HG03025 (cell line): ENCODE measurements at regions not wholly inside any gene's neighbourhood (a gene's known extent, or its start where the extent isn't known, plus 50 kb on each side); places are given as distances from the start of the nearest gene placed in this dataset.

Source experiments
- ATAC-seq: cut with Tn5 transposase; IDR thresholded peaks from one replicate; pipeline ENCODE4 v1.9.1; 2021; ENCODE audit warnings: mild to moderate bottlenecking, moderate library complexity; ENCODE audit not compliant: unreplicated experiment, low FRiP score

DNA sequence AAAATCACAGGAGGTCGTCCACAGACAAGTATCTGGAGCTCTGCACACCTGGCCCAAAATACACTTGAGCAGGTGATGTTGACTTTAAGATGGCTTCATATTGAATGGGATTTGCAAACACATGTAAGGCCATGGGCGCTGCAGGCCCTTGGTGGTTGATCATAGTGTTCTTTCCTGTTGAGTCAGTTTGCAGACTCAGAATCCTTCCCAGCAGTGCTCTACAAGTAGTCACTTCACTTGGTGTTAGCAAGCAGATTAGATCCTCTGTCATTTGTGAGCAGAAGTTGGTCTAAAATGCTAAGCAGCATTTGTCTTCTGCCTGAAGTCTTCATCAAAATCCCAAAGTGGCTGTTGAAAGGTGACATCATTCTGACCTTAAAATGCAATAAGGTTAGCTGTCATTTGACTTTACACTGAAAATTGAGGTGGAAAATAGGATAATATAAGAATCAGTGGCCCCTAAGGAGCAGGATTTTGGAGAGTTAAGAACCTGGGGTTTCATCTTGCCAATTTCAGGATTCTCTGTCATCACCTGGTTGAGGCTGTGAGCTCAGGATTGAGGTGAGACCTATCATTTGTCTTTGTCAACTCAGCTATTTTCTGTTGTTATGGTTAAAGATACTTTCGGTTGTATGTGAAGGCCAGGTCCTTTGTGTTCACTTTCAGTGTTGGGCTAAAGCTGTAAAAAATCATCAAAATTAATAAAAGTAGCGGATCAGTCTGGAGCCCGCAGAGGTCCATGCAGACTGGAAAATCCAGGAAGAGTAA is 114.5 kb downstream of the LRRC70 start:
- ATAC-seq, result no peak

DNA sequence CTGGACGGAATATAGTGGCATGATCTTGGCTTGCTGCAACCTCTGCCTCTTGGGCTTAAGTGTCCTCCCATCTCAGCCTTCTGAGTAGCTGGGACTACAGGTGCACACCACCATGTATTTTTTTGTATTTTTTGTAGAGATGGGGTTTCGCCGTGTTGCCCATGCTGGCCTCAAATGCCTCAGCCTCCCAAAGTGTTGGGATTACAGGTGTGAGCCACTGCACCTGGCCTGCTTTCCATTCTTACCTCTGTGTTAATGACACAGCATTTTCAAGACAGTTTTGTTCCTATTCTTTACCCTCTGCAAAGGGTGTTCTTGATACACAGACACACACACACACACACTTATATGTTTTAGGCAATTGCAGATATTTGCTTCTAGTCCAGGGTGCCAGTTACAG is 113.3 kb downstream of the LRRC70 start:
- no peak for ATAC-seq

DNA sequence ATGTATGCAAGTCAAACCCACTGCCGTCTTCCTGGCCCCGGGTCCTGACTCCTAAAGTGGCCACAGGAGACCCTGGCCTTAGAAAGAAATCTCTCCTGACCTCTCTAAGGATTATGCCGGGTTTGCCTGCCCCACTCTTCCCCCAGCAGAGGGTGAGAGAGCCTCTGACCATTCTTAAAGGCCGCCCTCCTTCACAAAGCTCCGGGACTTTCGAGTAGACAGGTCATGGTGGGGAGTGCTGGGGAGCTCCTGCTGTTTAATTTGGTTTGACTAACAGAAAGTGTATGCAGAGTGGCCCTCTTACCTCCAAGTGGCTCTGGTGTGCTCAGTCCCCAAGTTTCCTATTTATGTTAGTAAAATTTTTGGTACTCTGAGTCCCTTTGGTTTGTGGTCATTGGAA is 111.8 kb downstream of the LRRC70 start:
- no peak for ATAC-seq

GRCh38 chr5:62689599-62690368 is 111.2 kb downstream of the LRRC70 start:
- no peak for ATAC-seq

- no peak for ATAC-seq
Measured at GRCh38 chr5:62686692-62687091, 108.1 kb downstream of the LRRC70 start.

- no peak for ATAC-seq
Measured at GRCh38 chr5:62685221-62685620, 106.6 kb downstream of the LRRC70 start.

DNA sequence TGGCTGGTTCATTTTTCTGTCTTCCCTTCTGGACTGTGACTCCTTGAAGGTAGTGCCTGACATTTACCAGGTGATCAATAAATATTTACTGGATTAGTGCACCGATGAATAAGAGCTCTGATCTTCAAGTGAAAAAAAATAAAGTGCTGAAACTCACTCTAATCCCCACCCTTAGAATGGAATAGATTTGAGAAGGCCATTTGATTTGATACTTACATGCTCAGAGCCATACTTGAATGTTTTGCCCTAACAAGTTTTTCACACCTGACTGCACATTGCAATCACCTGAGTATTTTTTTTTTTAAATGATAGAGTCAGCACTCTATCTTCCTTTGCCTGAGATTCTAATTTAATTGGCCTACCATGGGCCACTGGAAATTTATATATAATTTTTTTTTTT is 105.7 kb downstream of the LRRC70 start:
- no peak for ATAC-seq

- no peak for ATAC-seq
Measured at GRCh38 chr5:62682059-62682458, 103.4 kb downstream of the LRRC70 start.

- ATAC-seq, result no peak
Measured at GRCh38 chr5:62681117-62681850, 102.7 kb downstream of the LRRC70 start.

GRCh38 chr5:62680121-62680520 is 101.5 kb downstream of the LRRC70 start:
- ATAC-seq, result no peak
